ENCODE measurements at regions not wholly inside any gene's neighbourhood (a gene's known extent, or its start where the extent isn't known, plus 50 kb on each side); places are given as distances from the start of the nearest gene placed in this dataset.
"Not testable (repeated sequence)": the region's sequence is repeated elsewhere in the genome, so short reads cannot be mapped to it uniquely, and the experiment has no call there.

- peak overlapping the region; percentile 63 for H3K4me3 Mint-ChIP-seq (ENCODE audit: low read depth, unreplicated experiment)
- CTCF ChIA-PET; H3K36me3 Mint-ChIP-seq (ENCODE audit: insufficient read depth, unreplicated experiment); H3K4me1 Mint-ChIP-seq (ENCODE audit: low read depth, unreplicated experiment); intact Hi-C loops (cut with micrococcal nuclease; ENCODE audit: unreplicated experiment); H3K9me3 Mint-ChIP-seq (ENCODE audit: low read depth, unreplicated experiment); BruUV-seq (replicated peaks); H3K27ac Mint-ChIP-seq (ENCODE audit: unreplicated experiment); H3K27me3 Mint-ChIP-seq (ENCODE audit: unreplicated experiment): not testable (repeated sequence)
- DNase-seq = peak; percentile 1
Observed at GRCh38 chr1:120952207-120952870, 62.8 kb downstream of the PPIAL4A start.

DNA sequence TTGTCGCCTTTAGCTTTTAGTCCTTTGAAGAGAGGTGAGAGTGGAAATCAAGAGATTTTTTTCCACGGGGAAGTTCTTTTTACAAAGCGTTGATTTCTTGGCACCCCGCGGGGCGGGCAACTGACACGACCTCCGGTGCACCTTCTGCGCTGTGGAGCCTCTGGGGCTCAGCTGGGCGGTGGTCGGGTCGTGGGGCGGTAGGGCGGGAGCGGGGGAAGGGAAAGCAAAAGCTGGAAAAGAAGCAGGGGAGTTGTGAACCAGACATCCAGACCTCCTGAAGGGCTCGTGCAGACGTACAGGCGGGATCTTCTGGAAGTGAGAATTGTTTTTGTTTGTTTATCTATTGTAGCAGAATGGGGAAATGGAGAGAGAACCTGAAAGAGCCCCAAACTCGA is 63.3 kb downstream of the PPIAL4A start:
- BruUV-seq (replicated peaks); H3K27ac Mint-ChIP-seq (ENCODE audit: unreplicated experiment); CTCF ChIA-PET; H3K36me3 Mint-ChIP-seq (ENCODE audit: insufficient read depth, unreplicated experiment); H3K9me3 Mint-ChIP-seq (ENCODE audit: low read depth, unreplicated experiment); H3K4me1 Mint-ChIP-seq (ENCODE audit: low read depth, unreplicated experiment); H3K27me3 Mint-ChIP-seq (ENCODE audit: unreplicated experiment); intact Hi-C loops (cut with micrococcal nuclease; ENCODE audit: unreplicated experiment): not testable (repeated sequence)
- H3K4me3 Mint-ChIP-seq (ENCODE audit: low read depth, unreplicated experiment) = peak overlapping the region; percentile 63
- DNase-seq = peak; percentile 1

DNA sequence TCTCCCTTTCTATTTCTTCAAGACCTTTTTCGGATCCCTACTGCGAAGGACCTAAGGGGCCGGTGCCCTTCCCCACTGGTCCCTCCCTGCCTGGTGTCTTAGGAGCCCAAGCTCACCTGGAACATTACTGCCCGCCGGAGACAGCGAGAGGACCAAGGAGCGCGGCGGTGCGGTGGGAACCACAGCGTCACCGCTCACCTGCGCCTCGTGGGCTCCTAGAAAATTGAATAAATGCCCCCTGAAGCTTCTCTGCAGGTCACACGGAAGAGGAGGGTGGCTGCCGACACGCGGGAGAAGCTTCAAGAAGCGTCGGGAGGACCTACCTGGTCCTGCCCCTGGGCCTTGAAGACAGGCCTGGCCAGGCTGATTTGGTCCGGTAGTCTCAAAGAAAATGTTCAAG is 65.2 kb downstream of the PPIAL4A start:
- no peak overlapping the region for H3K27ac Mint-ChIP-seq (ENCODE audit: unreplicated experiment)
- BruUV-seq (replicated peaks) = no TSS peak
- H3K4me3 Mint-ChIP-seq (ENCODE audit: low read depth, unreplicated experiment) = no peak overlapping the region
- TF ChIP-seq CTCF (IDR thresholded peaks at IDR 0.05; ENCODE audit: unreplicated experiment) = no peak
- no peaks in the 10 kb centered on the region for H3K36me3 Mint-ChIP-seq (ENCODE audit: insufficient read depth, unreplicated experiment)
- no peaks in the 10 kb centered on the region for H3K4me1 Mint-ChIP-seq (ENCODE audit: low read depth, unreplicated experiment)
- no peaks in the 10 kb centered on the region for H3K27me3 Mint-ChIP-seq (ENCODE audit: unreplicated experiment)
- CTCF ChIA-PET = no interaction called here
- no peaks in the 10 kb centered on the region for H3K9me3 Mint-ChIP-seq (ENCODE audit: low read depth, unreplicated experiment)
- no peak for DNase-seq
- intact Hi-C loops (cut with micrococcal nuclease; ENCODE audit: unreplicated experiment) = no loop called here

- H3K9me3 Mint-ChIP-seq (ENCODE audit: low read depth, unreplicated experiment); H3K4me1 Mint-ChIP-seq (ENCODE audit: low read depth, unreplicated experiment); DNase-seq; BruUV-seq (replicated peaks); intact Hi-C loops (cut with micrococcal nuclease; ENCODE audit: unreplicated experiment); CTCF ChIA-PET; H3K36me3 Mint-ChIP-seq (ENCODE audit: insufficient read depth, unreplicated experiment); H3K27ac Mint-ChIP-seq (ENCODE audit: unreplicated experiment); H3K4me3 Mint-ChIP-seq (ENCODE audit: low read depth, unreplicated experiment); H3K27me3 Mint-ChIP-seq (ENCODE audit: unreplicated experiment): not testable (repeated sequence)
Observed at GRCh38 chr1:120955961-120956360, 66.4 kb downstream of the PPIAL4A start.

DNA sequence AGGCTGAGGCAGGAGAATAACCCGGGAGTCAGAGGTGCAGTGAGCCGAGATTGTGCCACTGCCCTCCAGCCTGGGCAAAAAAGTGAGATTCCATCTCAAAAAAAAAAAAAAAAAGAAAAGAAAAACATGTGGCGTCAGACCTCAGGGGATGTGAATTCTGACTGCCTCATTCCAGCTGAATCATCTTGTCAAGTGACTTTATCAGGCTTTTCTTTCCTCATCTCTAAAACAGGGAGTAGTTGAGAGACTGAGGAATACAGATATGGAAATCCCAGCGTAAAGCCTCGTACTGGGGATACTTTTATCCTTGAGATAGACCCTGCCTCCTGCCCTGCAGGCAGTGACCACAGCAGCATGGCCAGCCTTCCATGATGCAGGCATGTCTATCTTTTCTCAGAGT is 76.4 kb downstream of the PPIAL4A start:
- CTCF ChIA-PET; H3K4me1 Mint-ChIP-seq (ENCODE audit: low read depth, unreplicated experiment); BruUV-seq (replicated peaks): not testable (repeated sequence)

GRCh38 chr1:120972863-120973262 is 83.3 kb downstream of the PPIAL4A start:
- H3K36me3 Mint-ChIP-seq (ENCODE audit: insufficient read depth, unreplicated experiment); H3K4me1 Mint-ChIP-seq (ENCODE audit: low read depth, unreplicated experiment); intact Hi-C loops (cut with micrococcal nuclease; ENCODE audit: unreplicated experiment); CTCF ChIA-PET; H3K4me3 Mint-ChIP-seq (ENCODE audit: low read depth, unreplicated experiment); H3K27ac Mint-ChIP-seq (ENCODE audit: unreplicated experiment); H3K9me3 Mint-ChIP-seq (ENCODE audit: low read depth, unreplicated experiment); H3K27me3 Mint-ChIP-seq (ENCODE audit: unreplicated experiment); BruUV-seq (replicated peaks): not testable (repeated sequence)
- DNase-seq = peak; percentile 52

More for the DNA sequence above, 76.4 kb downstream of the PPIAL4A start:
- H3K27me3 Mint-ChIP-seq (ENCODE audit: unreplicated experiment); H3K4me3 Mint-ChIP-seq (ENCODE audit: low read depth, unreplicated experiment); intact Hi-C loops (cut with micrococcal nuclease; ENCODE audit: unreplicated experiment); DNase-seq; H3K9me3 Mint-ChIP-seq (ENCODE audit: low read depth, unreplicated experiment); H3K36me3 Mint-ChIP-seq (ENCODE audit: insufficient read depth, unreplicated experiment); H3K27ac Mint-ChIP-seq (ENCODE audit: unreplicated experiment): not testable (repeated sequence)

DNA sequence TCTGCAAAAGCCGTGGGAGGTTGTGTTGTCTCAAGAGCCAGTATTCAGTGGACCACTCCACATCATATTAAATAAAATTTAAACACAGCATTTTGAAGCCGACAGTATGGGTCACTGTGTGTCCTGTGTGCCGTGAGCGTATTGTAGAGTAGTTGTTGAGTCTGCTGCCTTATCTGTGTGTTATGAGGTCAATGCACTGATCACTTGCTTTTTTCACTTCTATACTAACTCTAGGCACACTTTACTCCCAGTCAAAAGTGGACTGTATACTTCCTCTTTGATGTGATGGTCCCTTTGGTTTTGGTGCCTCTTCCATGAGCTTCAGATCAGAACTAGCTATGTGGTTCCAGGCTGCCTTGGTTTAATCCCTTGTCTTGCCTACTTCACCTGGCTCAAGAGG is 84.3 kb downstream of the PPIAL4A start:
- H3K4me3 Mint-ChIP-seq (ENCODE audit: low read depth, unreplicated experiment); H3K9me3 Mint-ChIP-seq (ENCODE audit: low read depth, unreplicated experiment); CTCF ChIA-PET; H3K4me1 Mint-ChIP-seq (ENCODE audit: low read depth, unreplicated experiment); BruUV-seq (replicated peaks); H3K27ac Mint-ChIP-seq (ENCODE audit: unreplicated experiment); DNase-seq; H3K27me3 Mint-ChIP-seq (ENCODE audit: unreplicated experiment); H3K36me3 Mint-ChIP-seq (ENCODE audit: insufficient read depth, unreplicated experiment); intact Hi-C loops (cut with micrococcal nuclease; ENCODE audit: unreplicated experiment): not testable (repeated sequence)

DNA sequence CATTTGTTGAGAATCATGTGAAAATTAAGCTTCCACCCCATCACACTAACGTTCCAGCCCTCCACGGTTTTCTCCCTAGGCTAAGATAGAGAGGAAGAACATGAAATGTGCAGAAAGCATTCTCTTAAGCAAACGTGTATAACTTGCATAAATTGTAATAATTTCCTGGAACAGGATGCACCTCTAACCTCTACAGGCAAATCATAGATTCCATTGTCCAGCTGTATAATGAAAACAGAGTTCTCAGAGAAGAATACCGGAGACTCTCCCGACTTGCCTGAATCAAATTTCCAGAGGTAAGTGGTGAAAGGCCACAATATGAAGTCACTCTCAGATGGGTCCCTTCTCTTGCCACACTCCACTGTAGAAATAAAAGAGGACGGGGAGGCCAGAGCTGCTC is 87.7 kb downstream of the PPIAL4A start:
- DNase-seq; intact Hi-C loops (cut with micrococcal nuclease; ENCODE audit: unreplicated experiment); CTCF ChIA-PET; H3K4me1 Mint-ChIP-seq (ENCODE audit: low read depth, unreplicated experiment); H3K27ac Mint-ChIP-seq (ENCODE audit: unreplicated experiment); H3K4me3 Mint-ChIP-seq (ENCODE audit: low read depth, unreplicated experiment); BruUV-seq (replicated peaks); H3K36me3 Mint-ChIP-seq (ENCODE audit: insufficient read depth, unreplicated experiment); H3K9me3 Mint-ChIP-seq (ENCODE audit: low read depth, unreplicated experiment); H3K27me3 Mint-ChIP-seq (ENCODE audit: unreplicated experiment): not testable (repeated sequence)

- H3K9me3 Mint-ChIP-seq (ENCODE audit: low read depth, unreplicated experiment); CTCF ChIA-PET; BruUV-seq (replicated peaks); H3K4me3 Mint-ChIP-seq (ENCODE audit: low read depth, unreplicated experiment); H3K27ac Mint-ChIP-seq (ENCODE audit: unreplicated experiment); H3K4me1 Mint-ChIP-seq (ENCODE audit: low read depth, unreplicated experiment); H3K36me3 Mint-ChIP-seq (ENCODE audit: insufficient read depth, unreplicated experiment); H3K27me3 Mint-ChIP-seq (ENCODE audit: unreplicated experiment); intact Hi-C loops (cut with micrococcal nuclease; ENCODE audit: unreplicated experiment); DNase-seq: not testable (repeated sequence)
Observed at GRCh38 chr1:120981489-120982094, 92.0 kb downstream of the PPIAL4A start.

All from Calu3 (cell line).